Trophoblast cell (in vitro differentiated cells and primary cell): ENCODE measurements at regions not wholly inside any gene's neighbourhood (a gene's known extent, or its start where the extent isn't known, plus 50 kb on each side); places are given as distances from the start of the nearest gene placed in this dataset.
"Not testable (repeated sequence)": the region's sequence is repeated elsewhere in the genome, so short reads cannot be mapped to it uniquely, and the experiment has no call there.

Source experiments
- DNase-seq, 2 donors: peaks; one replicate each; pipeline ENCODE4 v3.0.0-alpha.2; 2016
- H2AFZ ChIP-seq: 2 replicates; pipeline ENCODE4 v1.6.1; 2013; ENCODE audit warnings: low read length, moderate library complexity, mild to moderate bottlenecking; ENCODE audit not compliant: insufficient read depth, poor library complexity
- H2AK5ac ChIP-seq: 2 replicates; pipeline ENCODE4 v1.6.1; 2013; ENCODE audit warnings: mild to moderate bottlenecking, low read length
- H2BK120ac ChIP-seq: 2 replicates; pipeline ENCODE4 v1.6.1; 2013; ENCODE audit warnings: low read length, mild to moderate bottlenecking, moderate library complexity; ENCODE audit not compliant: insufficient read depth, poor library complexity
- H2BK12ac ChIP-seq: 2 replicates; pipeline ENCODE4 v1.6.1; 2013; ENCODE audit warnings: mild to moderate bottlenecking, low read length, moderate library complexity
- H2BK5ac ChIP-seq: 2 replicates; pipeline ENCODE4 v1.6.1; 2013; ENCODE audit warnings: low read length, low read depth, moderate library complexity, mild to moderate bottlenecking; ENCODE audit not compliant: poor library complexity
- H3K14ac ChIP-seq: 2 replicates; pipeline ENCODE4 v1.6.1; 2013; ENCODE audit warnings: mild to moderate bottlenecking, low read length
- H3K18ac ChIP-seq: 2 replicates; pipeline ENCODE4 v1.6.1; 2013; ENCODE audit warnings: mild to moderate bottlenecking, low read length
- H3K23ac ChIP-seq: 2 replicates; pipeline ENCODE4 v1.6.1; 2013; ENCODE audit warnings: low read length
- H3K27ac ChIP-seq: 2 replicates; pipeline ENCODE4 v1.5.1; 2013; ENCODE audit warnings: low read depth, mild to moderate bottlenecking, inconsistent platforms, low read length, moderate library complexity
- H3K27me3 ChIP-seq: 2 replicates; pipeline ENCODE4 v1.6.1; 2013; ENCODE audit warnings: inconsistent platforms, mild to moderate bottlenecking, low read length, moderate library complexity; ENCODE audit not compliant: insufficient read depth
- H3K36me3 ChIP-seq, 2 experiments: 1 replicate in 1 of 2; 2 replicates in 1 of 2; pipeline ENCODE4 v1.6.1; 2013; ENCODE audit warnings: low read length in 2 of 2, mild to moderate bottlenecking in 2 of 2, moderate library complexity in 1 of 2; ENCODE audit not compliant: insufficient read depth in 2 of 2, control insufficient read depth in 1 of 2
- H3K4ac ChIP-seq: 2 replicates; pipeline ENCODE4 v1.6.1; 2013; ENCODE audit warnings: low read depth, mild to moderate bottlenecking, low read length, moderate library complexity
- H3K4me1 ChIP-seq, 2 experiments: 1 replicate in 1 of 2; 2 replicates in 1 of 2; pipeline ENCODE4 v1.6.1; 2013; ENCODE audit warnings: low read length in 2 of 2, mild to moderate bottlenecking in 2 of 2, moderate library complexity in 1 of 2; ENCODE audit not compliant: insufficient read depth in 2 of 2, control insufficient read depth in 1 of 2
- H3K4me2 ChIP-seq: 2 replicates; pipeline ENCODE4 v1.6.1; 2013; ENCODE audit warnings: inconsistent platforms, mild to moderate bottlenecking, low read length, moderate library complexity
- H3K4me3 ChIP-seq: 2 replicates; pipeline ENCODE4 v1.5.1; 2013; ENCODE audit warnings: mild to moderate bottlenecking, low read depth, low read length, inconsistent platforms
- H3K79me1 ChIP-seq: one replicate; pipeline ENCODE4 v1.6.1; 2013; ENCODE audit warnings: low read length
- H3K79me2 ChIP-seq: 2 replicates; pipeline ENCODE4 v1.6.1; 2013; ENCODE audit warnings: low read length, mild to moderate bottlenecking; ENCODE audit not compliant: control insufficient read depth, insufficient read depth, poor library complexity
- H3K9ac ChIP-seq: 2 replicates; pipeline ENCODE4 v1.6.1; 2013; ENCODE audit warnings: mild to moderate bottlenecking, low read length
- H3K9me3 ChIP-seq: 2 replicates; pipeline ENCODE4 v1.6.1; 2013; ENCODE audit warnings: low read depth, mild to moderate bottlenecking, control low read depth, inconsistent platforms, low read length; ENCODE audit not compliant: insufficient read depth
- H4K12ac ChIP-seq: 2 replicates; pipeline ENCODE4 v1.6.1; 2013; ENCODE audit warnings: low read depth, mild to moderate bottlenecking, low read length, moderate library complexity
- H4K8ac ChIP-seq: 2 replicates; pipeline ENCODE4 v1.6.1; 2013; ENCODE audit warnings: low read depth, mild to moderate bottlenecking, low read length, moderate library complexity
- H4K91ac ChIP-seq: one replicate; pipeline ENCODE4 v1.6.1; 2013; ENCODE audit warnings: low read depth, mild to moderate bottlenecking, low read length, moderate library complexity
- WGBS: extraction: QIAGEN DNeasy Blood & Tissue Kit; methylation state at CpG from one replicate; pipeline ENCODE4 v1.1.7; 2013; ENCODE audit warnings: missing lambda C conversion rate; ENCODE audit not compliant: insufficient read length, insufficient coverage; ENCODE audit errors: extremely low coverage; 5-methylcytosine and 5-hydroxymethylcytosine counted together

- Histone ChIP-seq H3K27ac (no peak overlapping the region), H2BK5ac (no peak overlapping the region), H3K36me3 (no peaks in the 10 kb centered on the region), H3K4me3 (no peak overlapping the region), H3K79me1 (peaks cover 2% of the 10 kb centered on the region), H3K4me1 (no peaks in the 10 kb centered on the region), H3K79me2 (no peaks in the 10 kb centered on the region), H4K8ac (no peak overlapping the region), H3K27me3 (no peaks in the 10 kb centered on the region), H3K9me3 (no peaks in the 10 kb centered on the region), H3K14ac (no peak overlapping the region), H3K4ac (no peak overlapping the region), H3K18ac (no peak overlapping the region), H3K4me2 (no peak overlapping the region), H3K9ac (no peak overlapping the region), H2BK12ac (no peak overlapping the region), H3K23ac (no peak overlapping the region), H2BK120ac (no peak overlapping the region), H4K12ac (no peak overlapping the region), H2AFZ (no peak overlapping the region), H2AK5ac (no peak overlapping the region), H4K91ac (no peak overlapping the region)
- DNase-seq, result no peak
- WGBS, result no CpG with 5 or more reads among the region's 8 CpGs
These were observed 74.8 kb upstream of the SOX11 start for GRCh38 chr2:5617358-5617757.

- Histone ChIP-seq H4K91ac (no peak overlapping the region), H3K4me3 (no peak overlapping the region), H3K4ac (no peak overlapping the region), H3K9me3 (no peaks in the 10 kb centered on the region), H2AK5ac (no peak overlapping the region), H2BK5ac (no peak overlapping the region), H3K27ac (no peak overlapping the region), H2AFZ (no peak overlapping the region), H3K27me3 (no peaks in the 10 kb centered on the region), H3K79me1 (peaks cover under 1% of the 10 kb centered on the region), H3K23ac (no peak overlapping the region), H2BK12ac (no peak overlapping the region), H3K18ac (no peak overlapping the region), H3K36me3 (no peaks in the 10 kb centered on the region), H3K79me2 (no peaks in the 10 kb centered on the region), H3K9ac (no peak overlapping the region), H3K14ac (no peak overlapping the region), H3K4me2 (no peak overlapping the region), H3K4me1 (no peaks in the 10 kb centered on the region), H2BK120ac (no peak overlapping the region), H4K8ac (no peak overlapping the region), H4K12ac (no peak overlapping the region)
- WGBS, result no CpG with 5 or more reads among the region's 2 CpGs
- DNase-seq, result no peak
These were observed 74.4 kb upstream of the SOX11 start for GRCh38 chr2:5617796-5618195.

GRCh38 chr2:5618271-5618670 is 73.9 kb upstream of the SOX11 start:
- Histone ChIP-seq H3K4me1 (no peaks in the 10 kb centered on the region), H4K91ac (no peak overlapping the region), H2AFZ (no peak overlapping the region), H3K23ac (no peak overlapping the region), H2BK120ac (no peak overlapping the region), H3K9ac (no peak overlapping the region), H3K4ac (no peak overlapping the region), H3K4me2 (no peak overlapping the region), H2BK12ac (no peak overlapping the region), H3K79me1 (no peaks in the 10 kb centered on the region), H3K4me3 (no peak overlapping the region), H4K8ac (no peak overlapping the region), H3K27me3 (no peaks in the 10 kb centered on the region), H3K36me3 (no peaks in the 10 kb centered on the region), H2AK5ac (no peak overlapping the region), H3K14ac (no peak overlapping the region), H2BK5ac (no peak overlapping the region), H3K18ac (no peak overlapping the region), H4K12ac (no peak overlapping the region), H3K79me2 (no peaks in the 10 kb centered on the region), H3K9me3 (no peaks in the 10 kb centered on the region), H3K27ac (no peak overlapping the region)
- no peak for DNase-seq
- no CpG with 5 or more reads among the region's 4 CpGs for WGBS

- peak in 1 of 2 donors; percentile 3 for DNase-seq
- H2BK5ac ChIP-seq, H3K9me3 ChIP-seq, H2AK5ac ChIP-seq, H3K23ac ChIP-seq, H3K79me1 ChIP-seq, H3K4me1 ChIP-seq, H3K9ac ChIP-seq, H3K4ac ChIP-seq, H2BK12ac ChIP-seq, H3K14ac ChIP-seq, H3K36me3 ChIP-seq, H3K4me2 ChIP-seq, H3K4me3 ChIP-seq, H4K8ac ChIP-seq, H4K91ac ChIP-seq, H3K27me3 ChIP-seq, H3K27ac ChIP-seq, H2AFZ ChIP-seq, H3K18ac ChIP-seq, H4K12ac ChIP-seq, H3K79me2 ChIP-seq, H2BK120ac ChIP-seq: not testable (repeated sequence)
- WGBS, result no CpG with 5 or more reads among the region's 5 CpGs
These were observed 66.6 kb upstream of the SOX11 start for GRCh38 chr2:5625556-5626065.
